Colon (tissue), 2 donors: ENCODE measurements at regions not wholly inside any gene's neighbourhood (a gene's known extent, or its start where the extent isn't known, plus 50 kb on each side); places are given as distances from the start of the nearest gene placed in this dataset.
"Not testable (repeated sequence)": the region's sequence is repeated elsewhere in the genome, so short reads cannot be mapped to it uniquely, and the experiment has no call there.

Source experiments
- FAIRE-seq: peaks from 2 replicates; lab custom pipeline; 2012; peaks lifted over from hg19 to GRCh38; lab: Jason Lieb, UNC
- donor health status: control.
- donor health status: control.

DNA sequence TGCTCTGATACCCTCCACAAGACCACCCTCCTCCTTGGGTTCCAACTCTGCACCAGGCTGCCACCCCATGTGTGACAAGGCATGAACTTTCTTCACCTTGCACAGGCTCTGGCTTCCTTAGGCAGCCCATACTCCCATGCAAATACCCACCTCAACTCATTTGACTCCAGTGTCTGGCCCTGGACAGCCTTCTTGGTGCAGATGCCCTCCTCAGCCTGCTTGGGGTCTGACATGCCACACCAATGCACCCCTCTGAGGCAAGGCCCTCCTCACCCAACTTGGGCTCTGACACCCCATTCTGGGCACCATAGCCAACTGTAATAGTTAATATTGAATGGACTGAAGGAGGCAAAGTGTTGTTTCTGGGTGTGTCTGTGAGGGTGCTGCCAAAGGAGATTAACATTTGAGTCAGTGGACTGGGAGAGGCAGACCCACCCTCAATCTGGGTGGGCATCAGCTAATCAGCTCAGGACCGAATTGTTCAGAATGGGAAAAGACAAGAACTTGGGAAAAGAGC, 115.0 kb upstream of the EPB41L4A start:
- FAIRE-seq = no peak

DNA sequence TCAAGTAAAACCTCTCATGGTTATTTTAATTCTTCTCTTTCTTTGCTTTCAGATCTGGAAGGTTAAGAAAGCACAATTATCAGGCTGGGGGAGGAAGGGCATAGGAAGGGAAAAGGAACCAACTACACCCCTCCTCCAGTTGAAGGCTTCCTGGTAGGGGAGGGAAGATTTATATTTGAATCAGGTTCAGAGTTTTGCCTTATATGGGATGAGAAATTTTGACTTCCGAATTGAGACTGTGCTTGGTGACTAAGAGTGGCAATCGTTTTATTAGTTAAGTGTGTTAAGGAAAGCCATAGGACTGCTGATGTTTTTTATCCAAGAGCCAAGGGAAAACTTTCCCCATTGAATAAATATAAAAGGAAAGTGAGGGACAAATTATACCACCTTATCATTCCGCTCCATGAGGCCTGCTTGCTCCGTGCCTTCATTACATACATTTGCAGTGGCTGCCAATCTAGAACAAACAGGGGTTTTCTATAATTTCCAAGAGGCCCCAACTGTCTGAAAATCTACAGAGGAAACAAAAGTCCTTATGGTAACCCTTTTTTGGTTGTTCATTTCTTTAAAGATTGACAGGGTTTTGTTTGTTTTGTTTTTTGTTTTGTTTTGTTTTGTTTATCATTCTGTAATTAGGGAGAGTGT, 115.7 kb upstream of the EPB41L4A start:
- no peak for FAIRE-seq

DNA sequence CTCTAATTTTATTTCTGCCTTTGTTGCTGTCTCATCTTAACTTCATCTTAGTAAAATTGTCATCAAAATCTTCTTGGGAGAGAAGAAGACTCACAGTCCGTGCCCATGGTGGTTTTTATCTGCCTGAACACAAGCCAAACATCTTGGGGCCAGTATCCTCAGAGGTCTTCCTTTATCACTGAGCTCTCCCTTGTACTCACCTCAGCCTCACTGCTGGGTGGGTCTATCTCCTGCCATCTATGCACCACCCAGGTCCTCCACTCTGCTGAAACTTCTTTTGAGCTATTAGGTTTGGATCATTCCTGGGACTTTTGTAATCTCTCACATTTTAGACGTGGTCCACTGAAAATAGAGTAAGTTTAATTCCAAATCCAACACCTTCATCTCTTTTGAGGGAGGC, 116.3 kb upstream of the EPB41L4A start:
- no peak for FAIRE-seq

DNA sequence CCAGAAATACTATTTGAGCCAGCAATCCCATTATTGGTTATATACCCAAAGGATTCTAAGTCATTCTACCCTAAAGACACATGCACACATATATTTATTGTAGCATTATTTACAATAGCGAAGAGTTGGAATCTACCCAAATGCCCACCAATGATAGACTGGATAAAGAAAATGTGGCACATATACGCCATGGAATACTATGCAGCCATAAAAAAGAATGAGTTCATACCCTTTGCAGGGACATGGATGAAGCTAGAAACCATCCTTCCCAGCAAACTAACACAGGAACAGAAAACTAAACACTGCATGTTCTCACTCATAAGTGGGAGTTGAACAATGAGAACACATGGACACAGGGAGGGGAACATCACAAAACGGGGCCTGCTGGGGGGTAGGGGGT, 125.5 kb upstream of the EPB41L4A start:
- FAIRE-seq = not testable (repeated sequence)

- no peak for FAIRE-seq
These were observed 128.0 kb upstream of the EPB41L4A start for GRCh38 chr5:112546946-112547592.

GRCh38 chr5:112548246-112548881, 129.3 kb upstream of the EPB41L4A start:
- FAIRE-seq = no peak

- no peak for FAIRE-seq
These were observed 130.1 kb upstream of the EPB41L4A start for GRCh38 chr5:112549127-112549526.

DNA sequence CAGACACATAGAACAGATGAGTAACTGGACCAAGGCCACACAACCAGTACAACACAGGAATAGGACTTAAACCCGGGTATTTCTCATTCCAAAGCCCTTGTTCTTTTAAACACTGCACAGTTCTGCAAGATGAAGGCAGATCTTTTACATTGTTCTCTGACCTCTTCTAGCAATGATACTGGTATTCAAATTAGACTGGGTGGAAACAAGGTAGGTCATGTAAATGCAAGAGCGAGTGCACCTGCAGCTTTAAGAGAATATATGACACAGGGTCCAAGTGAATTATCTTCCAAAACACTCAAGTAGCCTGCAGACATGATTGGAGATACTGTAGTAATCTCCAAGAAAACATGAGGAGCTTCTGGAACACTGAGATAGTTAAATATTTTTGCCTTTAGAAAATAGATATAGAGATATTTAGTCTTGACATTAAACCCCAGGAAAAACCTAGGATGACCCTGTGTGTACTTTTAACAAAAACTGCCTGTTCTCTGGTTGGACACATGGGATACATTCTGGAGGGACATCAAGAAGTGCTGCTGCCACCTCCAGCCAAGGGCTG, 130.6 kb upstream of the EPB41L4A start:
- no peak for FAIRE-seq

DNA sequence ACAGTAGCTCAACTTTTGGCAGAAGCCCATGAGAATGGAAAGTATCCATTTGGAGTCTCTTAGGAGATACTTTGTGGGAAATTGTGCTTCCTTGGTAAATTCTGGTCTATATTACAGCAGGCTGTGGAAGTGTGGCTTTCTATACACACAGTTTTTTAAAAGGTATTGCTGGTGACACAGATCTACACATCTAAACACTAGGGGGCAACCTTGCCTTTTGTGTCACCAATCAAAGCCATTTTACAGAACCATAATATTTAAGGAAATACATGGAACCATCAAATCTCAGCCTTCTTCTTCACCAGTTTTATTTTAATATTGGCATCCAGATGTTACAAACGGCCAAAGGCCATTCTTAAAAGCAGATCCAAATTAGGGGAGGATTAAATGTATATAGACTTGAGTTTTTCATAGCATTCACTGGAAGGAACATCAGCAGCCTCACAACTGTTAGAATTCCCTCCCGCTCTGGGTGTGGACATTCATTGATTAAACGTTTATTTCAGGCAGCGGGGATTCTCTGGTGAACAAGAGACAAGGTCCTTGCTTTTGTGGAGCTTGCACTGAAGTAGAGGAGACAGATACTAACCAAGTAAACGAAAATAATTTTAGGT, 132.4 kb upstream of the EPB41L4A start:
- FAIRE-seq = no peak

DNA sequence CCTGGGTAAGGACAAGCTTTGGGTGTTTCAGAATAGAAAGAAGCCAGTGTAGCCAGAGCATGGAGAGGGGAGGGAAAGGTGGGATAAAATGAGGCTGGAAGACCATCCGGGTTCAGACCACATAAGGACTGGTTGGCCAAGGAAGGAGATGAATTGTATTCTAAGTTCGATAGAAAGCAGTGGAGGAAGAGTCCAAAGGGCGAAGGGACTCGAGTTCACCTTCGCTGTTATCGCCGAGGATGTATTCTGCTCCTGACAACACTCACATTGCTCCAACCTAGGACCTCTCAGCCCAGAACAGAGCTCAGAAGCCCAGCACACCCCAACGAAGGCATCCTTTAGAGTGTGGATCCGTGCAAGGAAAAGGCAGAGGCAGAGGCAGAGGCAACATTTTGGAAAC, 133.1 kb upstream of the EPB41L4A start:
- FAIRE-seq = no peak

GRCh38 chr5:112552791-112553190, 133.7 kb upstream of the EPB41L4A start:
- no peak for FAIRE-seq

DNA sequence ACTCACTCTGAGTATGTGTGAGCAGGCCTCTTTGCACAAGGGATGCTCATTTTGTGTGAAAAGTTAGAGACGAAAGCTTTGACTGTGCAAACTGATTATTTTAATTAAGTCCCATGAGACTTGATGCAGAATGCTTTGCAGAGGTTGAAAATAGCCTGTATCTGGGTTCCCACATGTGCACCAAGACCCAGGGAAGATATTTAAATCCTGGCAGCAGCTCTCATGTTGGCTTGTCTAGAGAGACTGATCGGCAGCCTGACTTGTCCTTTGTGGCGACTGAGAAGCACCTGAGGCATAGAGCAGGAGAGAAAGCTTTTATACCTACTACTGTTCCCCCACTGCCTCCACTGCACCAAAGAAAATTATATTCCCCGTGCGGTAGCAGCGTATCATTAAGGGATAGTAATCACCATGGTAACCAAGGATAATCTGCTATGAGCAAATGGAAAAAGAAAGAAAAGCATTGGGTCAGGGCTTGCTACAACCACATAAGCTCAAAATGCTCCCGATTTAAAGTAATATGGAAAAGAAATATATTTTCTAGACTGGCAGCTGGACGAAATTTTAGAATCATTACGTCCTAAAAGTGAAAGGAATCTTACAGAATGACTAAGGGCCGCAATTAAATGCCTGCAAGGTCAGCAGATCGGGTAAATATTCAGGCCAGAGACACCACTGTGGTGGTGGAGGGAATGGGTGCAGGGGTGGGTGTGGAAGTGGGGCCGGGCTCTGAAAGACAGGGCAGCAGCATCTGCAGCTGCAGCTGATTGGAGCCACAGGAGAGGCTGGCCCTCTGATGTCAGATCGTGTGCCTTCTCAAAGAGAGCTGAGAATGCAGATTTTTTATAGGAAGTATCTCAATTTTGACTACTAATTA, 135.3 kb upstream of the EPB41L4A start:
- no peak for FAIRE-seq

DNA sequence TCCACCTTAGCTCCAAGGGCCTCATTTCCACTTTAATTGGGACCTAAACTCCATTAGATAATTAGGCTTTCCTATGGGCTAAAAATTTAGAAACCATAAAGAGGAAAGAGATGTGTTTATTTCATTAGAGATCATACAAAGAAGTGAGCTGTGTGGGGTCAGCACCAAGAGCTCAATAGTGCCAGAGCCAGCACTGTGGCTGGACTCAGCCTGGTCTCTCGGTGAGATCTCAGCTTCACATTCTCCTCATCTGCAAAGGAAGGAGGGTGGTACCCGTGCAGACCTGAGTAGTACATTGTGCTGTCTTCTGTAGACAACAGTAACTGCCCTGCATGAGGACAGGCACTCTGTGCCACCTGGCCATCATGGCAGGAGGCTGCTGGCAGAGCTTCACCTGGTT, 136.1 kb upstream of the EPB41L4A start:
- no peak for FAIRE-seq

GRCh38 chr5:112555691-112556090, 136.6 kb upstream of the EPB41L4A start:
- FAIRE-seq = no peak

- not testable (repeated sequence) for FAIRE-seq
These were observed 140.4 kb upstream of the EPB41L4A start for GRCh38 chr5:112559501-112559900.

- no peak for FAIRE-seq
These were observed 141.3 kb upstream of the EPB41L4A start for GRCh38 chr5:112560371-112560770.

DNA sequence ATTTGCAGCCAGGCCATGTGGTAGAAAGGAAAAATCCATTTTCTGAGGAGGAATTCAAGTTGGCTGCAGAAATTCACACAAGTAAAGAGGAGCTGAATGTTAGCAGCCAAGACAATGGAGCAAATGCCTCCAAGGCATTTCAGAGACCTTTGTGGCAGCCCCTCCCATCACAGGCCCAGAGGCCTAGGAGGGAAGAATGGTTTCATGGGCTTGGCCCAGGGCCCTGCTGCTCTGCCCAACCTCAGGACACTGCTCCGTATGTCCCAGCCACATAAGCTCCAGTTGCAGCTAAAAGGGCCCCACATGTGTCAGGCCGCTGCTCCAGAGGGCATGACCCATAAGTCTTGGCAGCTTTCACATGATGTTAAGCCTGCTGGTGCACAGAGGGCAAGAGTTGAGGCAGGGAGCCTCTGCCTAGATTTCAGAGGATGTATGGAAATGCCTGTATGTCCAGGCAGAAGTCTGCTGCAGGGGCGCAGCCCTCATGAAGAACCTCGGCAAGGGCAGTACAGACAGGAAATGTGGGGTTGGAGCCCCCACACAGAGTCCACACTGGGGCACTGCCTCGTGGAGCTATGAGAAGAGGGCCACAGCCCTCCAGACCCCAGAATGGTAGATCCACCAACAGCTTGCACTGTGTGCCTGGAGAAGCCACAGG, 144.2 kb upstream of the EPB41L4A start:
- FAIRE-seq = no peak

DNA sequence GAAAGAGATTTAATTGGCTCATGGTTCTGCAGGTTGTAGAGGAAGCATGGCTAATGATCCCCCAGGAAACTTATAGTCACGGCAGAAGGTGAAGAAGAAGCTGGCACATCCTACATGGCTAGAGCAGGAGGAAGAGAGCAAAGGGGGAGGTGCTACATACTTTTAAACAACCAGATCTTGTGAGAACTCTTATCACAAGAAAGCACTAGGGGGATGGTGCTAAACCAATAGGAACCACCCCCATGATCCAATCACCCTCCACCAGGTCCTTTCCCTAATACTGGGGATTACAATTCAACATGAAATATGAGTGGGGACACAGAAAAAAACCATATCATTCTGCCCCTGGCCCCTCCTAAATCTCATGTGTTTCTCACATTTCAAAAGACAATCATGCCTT, 147.2 kb upstream of the EPB41L4A start:
- FAIRE-seq = no peak

- FAIRE-seq = no peak
These were observed 150.5 kb upstream of the EPB41L4A start for GRCh38 chr5:112569596-112569995.

GRCh38 chr5:112570708-112571444, 151.8 kb upstream of the EPB41L4A start:
- no peak for FAIRE-seq
